ENCODE measurements at regions not wholly inside any gene's neighbourhood (a gene's known extent, or its start where the extent isn't known, plus 50 kb on each side); places are given as distances from the start of the nearest gene placed in this dataset.

- H3K9me3 ChIP-seq, result no peaks in the 10 kb centered on the region
- H3K4me1 ChIP-seq, result no peaks in the 10 kb centered on the region
- no peaks in the 10 kb centered on the region for H3K27me3 ChIP-seq
- H3K36me3 ChIP-seq, result no peaks in the 10 kb centered on the region
- H3K4me3 ChIP-seq, result no peak overlapping the region
- no peak for DNase-seq
- TF ChIP-seq, protein P1, sequence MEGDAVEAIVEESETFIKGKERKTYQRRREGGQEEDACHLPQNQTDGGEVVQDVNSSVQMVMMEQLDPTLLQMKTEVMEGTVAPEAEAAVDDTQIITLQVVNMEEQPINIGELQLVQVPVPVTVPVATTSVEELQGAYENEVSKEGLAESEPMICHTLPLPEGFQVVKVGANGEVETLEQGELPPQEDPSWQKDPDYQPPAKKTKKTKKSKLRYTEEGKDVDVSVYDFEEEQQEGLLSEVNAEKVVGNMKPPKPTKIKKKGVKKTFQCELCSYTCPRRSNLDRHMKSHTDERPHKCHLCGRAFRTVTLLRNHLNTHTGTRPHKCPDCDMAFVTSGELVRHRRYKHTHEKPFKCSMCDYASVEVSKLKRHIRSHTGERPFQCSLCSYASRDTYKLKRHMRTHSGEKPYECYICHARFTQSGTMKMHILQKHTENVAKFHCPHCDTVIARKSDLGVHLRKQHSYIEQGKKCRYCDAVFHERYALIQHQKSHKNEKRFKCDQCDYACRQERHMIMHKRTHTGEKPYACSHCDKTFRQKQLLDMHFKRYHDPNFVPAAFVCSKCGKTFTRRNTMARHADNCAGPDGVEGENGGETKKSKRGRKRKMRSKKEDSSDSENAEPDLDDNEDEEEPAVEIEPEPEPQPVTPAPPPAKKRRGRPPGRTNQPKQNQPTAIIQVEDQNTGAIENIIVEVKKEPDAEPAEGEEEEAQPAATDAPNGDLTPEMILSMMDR (IDR thresholded peaks at IDR 0.05), result no peak
- no peak for TF ChIP-seq POLR2A (IDR thresholded peaks at IDR 0.05)
- intact Hi-C loops (cut with DNase I; ENCODE audit: low total_unique reads), result no loop called here
- no peak overlapping the region for H3K27ac ChIP-seq
Observed at GRCh38 chr11:31939004-31939403, 127.9 kb upstream of the PAX6 start.

DNA sequence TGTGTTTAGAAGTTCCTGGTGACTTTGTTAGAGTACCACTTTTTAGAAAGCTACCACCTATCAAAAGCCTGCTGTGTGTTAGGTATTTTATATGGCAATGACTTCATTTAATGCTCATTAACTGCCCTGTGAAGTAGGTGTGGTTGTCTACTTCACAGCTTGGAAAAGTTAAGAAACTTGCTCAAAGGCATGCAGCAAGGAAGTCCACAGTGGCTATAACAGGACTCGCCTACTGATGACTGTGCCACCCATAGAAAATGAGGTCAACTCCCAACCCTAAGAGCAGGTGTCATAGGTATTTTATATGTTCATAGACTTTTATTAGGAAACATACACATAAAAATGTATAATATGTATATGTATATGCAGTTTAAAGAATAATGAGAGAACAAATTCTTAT, 125.2 kb upstream of the PAX6 start:
- Histone ChIP-seq H3K27me3 (no peaks in the 10 kb centered on the region), H3K9me3 (no peaks in the 10 kb centered on the region), H3K27ac (no peak overlapping the region), H3K4me1 (no peaks in the 10 kb centered on the region), H3K36me3 (no peaks in the 10 kb centered on the region), H3K4me3 (no peak overlapping the region)
- no peak for TF ChIP-seq POLR2A (IDR thresholded peaks at IDR 0.05)
- TF ChIP-seq, protein P1 (IDR thresholded peaks at IDR 0.05), result no peak
- intact Hi-C loops (cut with DNase I; ENCODE audit: low total_unique reads), result no loop called here
- DNase-seq, result no peak

DNA sequence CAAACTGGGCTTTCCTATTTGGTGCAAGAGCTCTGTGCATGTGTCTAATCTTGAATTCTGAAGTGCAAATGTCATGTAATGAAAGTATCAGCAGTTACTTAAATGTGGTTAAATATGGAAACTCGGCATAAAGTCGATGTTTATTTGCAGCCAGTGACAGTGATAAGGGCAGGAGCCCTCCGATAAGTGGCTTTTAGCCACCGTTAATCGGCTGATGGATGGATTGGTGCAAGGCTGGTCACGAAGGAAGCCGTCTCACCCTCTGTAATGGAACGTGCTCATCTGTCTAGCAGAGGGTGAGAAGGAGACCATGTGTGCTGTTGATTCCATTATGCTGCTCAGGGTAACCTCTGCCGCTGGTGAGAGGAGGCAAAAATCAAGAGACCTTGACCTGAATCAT, 121.8 kb upstream of the PAX6 start:
- intact Hi-C loops (cut with DNase I; ENCODE audit: low total_unique reads), result no loop called here
- Histone ChIP-seq H3K9me3 (no peaks in the 10 kb centered on the region), H3K27ac (no peak overlapping the region)

GRCh38 chr11:31927982-31928381, 116.9 kb upstream of the PAX6 start:
- intact Hi-C loops (cut with DNase I; ENCODE audit: low total_unique reads), result no loop called here

More for the DNA sequence above, 121.8 kb upstream of the PAX6 start:
- H3K4me3 ChIP-seq, result no peak overlapping the region
- H3K4me1 ChIP-seq, result no peaks in the 10 kb centered on the region
- H3K36me3 ChIP-seq, result no peaks in the 10 kb centered on the region
- no peaks in the 10 kb centered on the region for H3K27me3 ChIP-seq
- DNase-seq, result no peak
- TF ChIP-seq, protein P1 (IDR thresholded peaks at IDR 0.05), result no peak
- no peak for TF ChIP-seq POLR2A (IDR thresholded peaks at IDR 0.05)

GRCh38 chr11:31926816-31927528, 115.8 kb upstream of the PAX6 start:
- intact Hi-C loops (cut with DNase I; ENCODE audit: low total_unique reads), result no loop called here
- no peak overlapping the region for H3K27ac ChIP-seq
- TF ChIP-seq POLR2A (IDR thresholded peaks at IDR 0.05), result no peak
- TF ChIP-seq, protein P1 (IDR thresholded peaks at IDR 0.05), result no peak

More at GRCh38 chr11:31927982-31928381, 116.9 kb upstream of the PAX6 start:
- H3K9me3 ChIP-seq, result no peaks in the 10 kb centered on the region
- no peaks in the 10 kb centered on the region for H3K4me1 ChIP-seq
- H3K27me3 ChIP-seq, result no peaks in the 10 kb centered on the region
- no peak for DNase-seq
- no peak for TF ChIP-seq POLR2A (IDR thresholded peaks at IDR 0.05)
- TF ChIP-seq, protein P1 (IDR thresholded peaks at IDR 0.05), result no peak
- no peak overlapping the region for H3K27ac ChIP-seq
- H3K4me3 ChIP-seq, result no peak overlapping the region
- no peaks in the 10 kb centered on the region for H3K36me3 ChIP-seq

More at GRCh38 chr11:31926816-31927528, 115.8 kb upstream of the PAX6 start:
- Histone ChIP-seq H3K36me3 (no peaks in the 10 kb centered on the region), H3K4me3 (no peak overlapping the region), H3K9me3 (no peaks in the 10 kb centered on the region), H3K27me3 (no peaks in the 10 kb centered on the region), H3K4me1 (no peaks in the 10 kb centered on the region)
- DNase-seq, result no peak
